Stimulated activated CD4-positive, alpha-beta T cell treated with anti-CD3 and anti-CD28 coated beads, Interleukin-15, amount 100 ng/mL, for 24 hours (primary cell): ENCODE measurements at regions not wholly inside any gene's neighbourhood (a gene's known extent, or its start where the extent isn't known, plus 50 kb on each side); places are given as distances from the start of the nearest gene placed in this dataset.
"Not testable (repeated sequence)": the region's sequence is repeated elsewhere in the genome, so short reads cannot be mapped to it uniquely, and the experiment has no call there.

Source experiments
- DNase-seq: peaks from one replicate; pipeline ENCODE4 v3.0.0-alpha.2; 2020

- not testable (repeated sequence) for DNase-seq
Measured at GRCh38 chr2:89876445-89876844, 1185.0 kb downstream of the RPIA start.

- DNase-seq = not testable (repeated sequence)
Measured at GRCh38 chr2:89876878-89877277, 1185.4 kb downstream of the RPIA start.

GRCh38 chr2:89882880-89883279 lies 1191.4 kb downstream of the RPIA start:
- not testable (repeated sequence) for DNase-seq

GRCh38 chr2:89883624-89884023 lies 1192.2 kb downstream of the RPIA start:
- DNase-seq = not testable (repeated sequence)

- DNase-seq = not testable (repeated sequence)
Measured at GRCh38 chr2:89885071-89885470, 1193.6 kb downstream of the RPIA start.

- not testable (repeated sequence) for DNase-seq
Measured at GRCh38 chr2:89888693-89889092, 1197.2 kb downstream of the RPIA start.

GRCh38 chr2:89890185-89890773 lies 1198.8 kb downstream of the RPIA start:
- not testable (repeated sequence) for DNase-seq

GRCh38 chr2:89894988-89895387 lies 1203.5 kb downstream of the RPIA start:
- not testable (repeated sequence) for DNase-seq

GRCh38 chr2:89895629-89896028 lies 1204.2 kb downstream of the RPIA start:
- not testable (repeated sequence) for DNase-seq

GRCh38 chr2:89927018-89927417 lies 1235.5 kb downstream of the RPIA start:
- not testable (repeated sequence) for DNase-seq

- not testable (repeated sequence) for DNase-seq
Measured at GRCh38 chr2:89935436-89935835, 1244.0 kb downstream of the RPIA start.

GRCh38 chr2:89936011-89936410 lies 1244.5 kb downstream of the RPIA start:
- DNase-seq = not testable (repeated sequence)

GRCh38 chr2:89936559-89936958 lies 1245.1 kb downstream of the RPIA start:
- not testable (repeated sequence) for DNase-seq

- DNase-seq = not testable (repeated sequence)
Measured at GRCh38 chr2:89938756-89939155, 1247.3 kb downstream of the RPIA start.

GRCh38 chr2:89944267-89944666 lies 1252.8 kb downstream of the RPIA start:
- not testable (repeated sequence) for DNase-seq

- DNase-seq = not testable (repeated sequence)
Measured at GRCh38 chr2:89945004-89945616, 1253.6 kb downstream of the RPIA start.

- DNase-seq = not testable (repeated sequence)
Measured at GRCh38 chr2:89947208-89947815, 1255.8 kb downstream of the RPIA start.

- DNase-seq = not testable (repeated sequence)
Measured at GRCh38 chr2:89948102-89948501, 1256.6 kb downstream of the RPIA start.

- not testable (repeated sequence) for DNase-seq
Measured at GRCh38 chr2:89950807-89951206, 1259.3 kb downstream of the RPIA start.

- DNase-seq = not testable (repeated sequence)
Measured at GRCh38 chr2:89957236-89957635, 1265.8 kb downstream of the RPIA start.

GRCh38 chr2:89959729-89960378 lies 1268.4 kb downstream of the RPIA start:
- not testable (repeated sequence) for DNase-seq

- not testable (repeated sequence) for DNase-seq
Measured at GRCh38 chr2:89960570-89960969, 1269.1 kb downstream of the RPIA start.

GRCh38 chr2:89968567-89968966 lies 1277.1 kb downstream of the RPIA start:
- DNase-seq = not testable (repeated sequence)
